ENCODE measurements at regions not wholly inside any gene's neighbourhood (a gene's known extent, or its start where the extent isn't known, plus 50 kb on each side); places are given as distances from the start of the nearest gene placed in this dataset.
"Not testable (repeated sequence)": the region's sequence is repeated elsewhere in the genome, so short reads cannot be mapped to it uniquely, and the experiment has no call there.

GRCh38 chr3:182148360-182148759 lies 436.6 kb downstream of the SOX2 start:
- no peak overlapping the region for H2AFZ ChIP-seq
- no peak for DNase-seq
- no peak overlapping the region for H3K27ac ChIP-seq
- no peaks in the 10 kb centered on the region for H3K9me2 ChIP-seq (ENCODE audit: insufficient read depth)
- no peaks in the 10 kb centered on the region for H3K27me3 ChIP-seq (replicated peaks; ENCODE audit: insufficient read depth)
- no peaks in the 10 kb centered on the region for H3K36me3 ChIP-seq (ENCODE audit: low read depth)
- no peaks in the 10 kb centered on the region for H3K79me2 ChIP-seq (ENCODE audit: insufficient read depth)
- H4K20me1 ChIP-seq (ENCODE audit: insufficient read depth) = no peaks in the 10 kb centered on the region
- no peak overlapping the region for H3K9ac ChIP-seq
- in situ Hi-C loops (cut with MboI) = no loop called here
- WGBS, 2 experiments (ENCODE audit: low coverage in 1 of 2, low lambda C conversion rate in 2 of 2, missing lambda C conversion rate in 2 of 2) = 26 to 29% methylated on average over 3 of the region's 3 CpGs
- TF ChIP-seq EZH2 (IDR thresholded peaks at IDR 0.05; ENCODE audit: insufficient read depth, poor library complexity, severe bottlenecking) = no peak
- no peak for TF ChIP-seq EZH2phosphoT487 (IDR thresholded peaks at IDR 0.05; ENCODE audit: insufficient read depth, low read depth)
- no peaks in the 10 kb centered on the region for H3F3A ChIP-seq (ENCODE audit: insufficient read depth)
- H3K4me1 ChIP-seq (ENCODE audit: insufficient read depth) = no peaks in the 10 kb centered on the region
- no peak overlapping the region for H3K4me2 ChIP-seq (ENCODE audit: unreplicated experiment)
- H3K9me3 ChIP-seq (ENCODE audit: low read depth) = no peaks in the 10 kb centered on the region
- no peak overlapping the region for H3K4me3 ChIP-seq

- Histone ChIP-seq H4K20me1 (ENCODE audit: insufficient read depth) (no peaks in the 10 kb centered on the region), H3K27me3 (replicated peaks; ENCODE audit: insufficient read depth) (no peaks in the 10 kb centered on the region), H3K4me2 (ENCODE audit: unreplicated experiment) (no peak overlapping the region), H3K27ac (no peak overlapping the region), H3K36me3 (ENCODE audit: low read depth) (no peaks in the 10 kb centered on the region), H3F3A (ENCODE audit: insufficient read depth) (no peaks in the 10 kb centered on the region), H3K4me3 (no peak overlapping the region), H3K9me2 (ENCODE audit: insufficient read depth) (no peaks in the 10 kb centered on the region), H2AFZ (no peak overlapping the region), H3K4me1 (ENCODE audit: insufficient read depth) (no peaks in the 10 kb centered on the region), H3K79me2 (ENCODE audit: insufficient read depth) (no peaks in the 10 kb centered on the region), H3K9me3 (ENCODE audit: low read depth) (no peaks in the 10 kb centered on the region), H3K9ac (no peak overlapping the region)
- no peak for TF ChIP-seq EZH2phosphoT487 (IDR thresholded peaks at IDR 0.05; ENCODE audit: insufficient read depth, low read depth)
- TF ChIP-seq EZH2 (IDR thresholded peaks at IDR 0.05; ENCODE audit: insufficient read depth, poor library complexity, severe bottlenecking) = no peak
- 6 to 15% methylated on average over 3 of the region's 3 CpGs for WGBS, 2 experiments (ENCODE audit: low coverage in 1 of 2, low lambda C conversion rate in 2 of 2, missing lambda C conversion rate in 2 of 2)
- DNase-seq = no peak
- in situ Hi-C loops (cut with MboI) = no loop called here
These were observed 437.9 kb downstream of the SOX2 start for GRCh38 chr3:182149594-182149993.

GRCh38 chr3:182156326-182156725 lies 444.6 kb downstream of the SOX2 start:
- H3K27ac ChIP-seq; H3K79me2 ChIP-seq (ENCODE audit: insufficient read depth); H3K4me1 ChIP-seq (ENCODE audit: insufficient read depth); H3K4me3 ChIP-seq; H2AFZ ChIP-seq; H3K27me3 ChIP-seq (replicated peaks; ENCODE audit: insufficient read depth); H3K36me3 ChIP-seq (ENCODE audit: low read depth); in situ Hi-C loops (cut with MboI); H4K20me1 ChIP-seq (ENCODE audit: insufficient read depth); H3K4me2 ChIP-seq (ENCODE audit: unreplicated experiment); H3K9me2 ChIP-seq (ENCODE audit: insufficient read depth); H3K9ac ChIP-seq; H3K9me3 ChIP-seq (ENCODE audit: low read depth); H3F3A ChIP-seq (ENCODE audit: insufficient read depth); DNase-seq: not testable (repeated sequence)
- WGBS, 2 experiments (ENCODE audit: low coverage in 1 of 2, low lambda C conversion rate in 2 of 2, missing lambda C conversion rate in 2 of 2) = 42 to 45% methylated on average over 3 of the region's 3 CpGs

GRCh38 chr3:182165234-182165633 lies 453.5 kb downstream of the SOX2 start:
- no peak for DNase-seq
- H3K27me3 ChIP-seq (replicated peaks; ENCODE audit: insufficient read depth) = no peaks in the 10 kb centered on the region
- H3K79me2 ChIP-seq (ENCODE audit: insufficient read depth) = no peaks in the 10 kb centered on the region
- no peak overlapping the region for H2AFZ ChIP-seq
- no peak overlapping the region for H3K4me2 ChIP-seq (ENCODE audit: unreplicated experiment)
- no peaks in the 10 kb centered on the region for H3K9me3 ChIP-seq (ENCODE audit: low read depth)
- H3K9ac ChIP-seq = no peak overlapping the region
- no peaks in the 10 kb centered on the region for H4K20me1 ChIP-seq (ENCODE audit: insufficient read depth)
- 19 to 28% methylated on average over 4 of the region's 4 CpGs for WGBS, 2 experiments (ENCODE audit: low coverage in 1 of 2, low lambda C conversion rate in 2 of 2, missing lambda C conversion rate in 2 of 2)
- H3K4me3 ChIP-seq = no peak overlapping the region
- H3K9me2 ChIP-seq (ENCODE audit: insufficient read depth) = no peaks in the 10 kb centered on the region
- no peak for TF ChIP-seq EZH2 (IDR thresholded peaks at IDR 0.05; ENCODE audit: insufficient read depth, poor library complexity, severe bottlenecking)
- TF ChIP-seq EZH2phosphoT487 (IDR thresholded peaks at IDR 0.05; ENCODE audit: insufficient read depth, low read depth) = no peak
- H3K4me1 ChIP-seq (ENCODE audit: insufficient read depth) = no peaks in the 10 kb centered on the region
- no peak overlapping the region for H3K27ac ChIP-seq
- H3F3A ChIP-seq (ENCODE audit: insufficient read depth) = no peaks in the 10 kb centered on the region
- in situ Hi-C loops (cut with MboI) = no loop called here
- no peaks in the 10 kb centered on the region for H3K36me3 ChIP-seq (ENCODE audit: low read depth)

GRCh38 chr3:182172534-182172933 lies 460.8 kb downstream of the SOX2 start:
- WGBS, 2 experiments (ENCODE audit: low coverage in 1 of 2, low lambda C conversion rate in 2 of 2, missing lambda C conversion rate in 2 of 2) = 35 to 39% methylated on average over 4 of the region's 4 CpGs

More at GRCh38 chr3:182172534-182172933, 460.8 kb downstream of the SOX2 start:
- H3K4me3 ChIP-seq = no peak overlapping the region
- DNase-seq = no peak
- no peaks in the 10 kb centered on the region for H4K20me1 ChIP-seq (ENCODE audit: insufficient read depth)
- H3K9me3 ChIP-seq (ENCODE audit: low read depth) = no peaks in the 10 kb centered on the region
- H3K9ac ChIP-seq = no peak overlapping the region
- H2AFZ ChIP-seq = no peak overlapping the region
- no peaks in the 10 kb centered on the region for H3K4me1 ChIP-seq (ENCODE audit: insufficient read depth)
- H3K27ac ChIP-seq = no peak overlapping the region
- TF ChIP-seq EZH2 (IDR thresholded peaks at IDR 0.05; ENCODE audit: insufficient read depth, poor library complexity, severe bottlenecking) (no peak), EZH2phosphoT487 (IDR thresholded peaks at IDR 0.05; ENCODE audit: insufficient read depth, low read depth) (no peak)
- in situ Hi-C loops (cut with MboI) = no loop called here
- H3K36me3 ChIP-seq (ENCODE audit: low read depth) = no peaks in the 10 kb centered on the region
- H3F3A ChIP-seq (ENCODE audit: insufficient read depth) = no peaks in the 10 kb centered on the region
- no peaks in the 10 kb centered on the region for H3K9me2 ChIP-seq (ENCODE audit: insufficient read depth)
- no peaks in the 10 kb centered on the region for H3K79me2 ChIP-seq (ENCODE audit: insufficient read depth)
- no peaks in the 10 kb centered on the region for H3K27me3 ChIP-seq (replicated peaks; ENCODE audit: insufficient read depth)
- H3K4me2 ChIP-seq (ENCODE audit: unreplicated experiment) = no peak overlapping the region

Data from GM23248 (cell line).